ENCODE measurements at regions not wholly inside any gene's neighbourhood (a gene's known extent, or its start where the extent isn't known, plus 50 kb on each side); places are given as distances from the start of the nearest gene placed in this dataset.

DNA sequence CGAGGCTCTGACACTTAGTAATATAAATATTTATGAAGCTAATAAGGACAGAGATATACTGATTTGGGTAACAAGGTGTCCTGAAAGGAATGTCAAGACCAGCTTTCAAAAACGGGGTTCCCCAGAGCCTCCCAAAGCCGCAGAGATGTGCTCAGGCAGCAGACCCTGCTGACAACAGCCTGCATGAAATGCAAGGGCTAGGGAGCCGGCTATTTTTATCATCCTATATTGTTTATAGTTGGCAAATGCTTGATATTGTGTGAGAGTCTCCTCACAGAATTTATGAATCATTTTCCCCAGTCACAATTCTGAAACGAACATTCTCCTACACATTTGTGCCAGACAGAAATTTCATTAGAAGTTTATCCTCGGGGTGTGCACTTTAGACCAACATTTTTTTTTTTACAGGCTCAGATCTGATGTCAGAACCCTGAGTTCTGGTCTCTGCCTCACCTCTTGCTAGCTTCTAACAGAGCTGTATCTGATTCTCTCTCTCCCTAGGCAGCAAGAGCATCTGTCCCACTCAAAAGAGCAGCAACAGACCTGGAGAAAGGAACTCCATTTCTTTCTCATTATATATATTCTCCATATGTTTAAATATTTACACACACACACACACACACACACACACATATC, 302.3 kb upstream of the PLD5 start:
- TF ChIP-seq POLR2AphosphoS5 (IDR thresholded peaks at IDR 0.05): no peak
- TF ChIP-seq, protein P1, sequence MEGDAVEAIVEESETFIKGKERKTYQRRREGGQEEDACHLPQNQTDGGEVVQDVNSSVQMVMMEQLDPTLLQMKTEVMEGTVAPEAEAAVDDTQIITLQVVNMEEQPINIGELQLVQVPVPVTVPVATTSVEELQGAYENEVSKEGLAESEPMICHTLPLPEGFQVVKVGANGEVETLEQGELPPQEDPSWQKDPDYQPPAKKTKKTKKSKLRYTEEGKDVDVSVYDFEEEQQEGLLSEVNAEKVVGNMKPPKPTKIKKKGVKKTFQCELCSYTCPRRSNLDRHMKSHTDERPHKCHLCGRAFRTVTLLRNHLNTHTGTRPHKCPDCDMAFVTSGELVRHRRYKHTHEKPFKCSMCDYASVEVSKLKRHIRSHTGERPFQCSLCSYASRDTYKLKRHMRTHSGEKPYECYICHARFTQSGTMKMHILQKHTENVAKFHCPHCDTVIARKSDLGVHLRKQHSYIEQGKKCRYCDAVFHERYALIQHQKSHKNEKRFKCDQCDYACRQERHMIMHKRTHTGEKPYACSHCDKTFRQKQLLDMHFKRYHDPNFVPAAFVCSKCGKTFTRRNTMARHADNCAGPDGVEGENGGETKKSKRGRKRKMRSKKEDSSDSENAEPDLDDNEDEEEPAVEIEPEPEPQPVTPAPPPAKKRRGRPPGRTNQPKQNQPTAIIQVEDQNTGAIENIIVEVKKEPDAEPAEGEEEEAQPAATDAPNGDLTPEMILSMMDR (IDR thresholded peaks at IDR 0.05 in 8 of 11, conservative IDR thresholded peaks at IDR 0.05 in 3 of 11): no peak
- TF ChIP-seq POLR2A (IDR thresholded peaks at IDR 0.05): no peak

Measured in spleen (tissue), 7 donors.